ENCODE measurements at regions not wholly inside any gene's neighbourhood (a gene's known extent, or its start where the extent isn't known, plus 50 kb on each side); places are given as distances from the start of the nearest gene placed in this dataset.

DNA sequence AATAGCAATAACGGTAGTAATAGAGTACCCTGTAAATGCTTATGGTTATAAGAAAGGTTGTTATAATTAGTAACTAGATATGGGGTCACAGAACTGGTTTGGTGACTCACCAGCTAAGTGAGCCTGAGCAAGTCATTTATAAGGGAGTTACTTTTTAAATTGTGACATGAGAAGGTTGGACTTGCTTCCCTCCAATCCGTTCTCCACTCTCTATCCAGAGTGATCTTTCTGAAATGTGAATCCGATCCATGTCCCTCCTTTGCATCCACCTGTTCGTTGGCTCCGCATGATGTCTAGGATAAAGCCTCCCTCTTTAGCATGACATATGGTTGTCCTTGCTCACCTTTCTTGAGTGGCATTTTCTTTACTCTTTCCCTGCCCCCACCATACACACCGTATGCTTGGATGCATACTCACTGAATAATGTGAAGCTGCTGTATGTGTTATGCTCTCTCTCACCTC is 83.1 kb downstream of the CDC42EP3 start:
- no peak for DNase-seq (ENCODE audit: low read depth in 1 of 2, low spot score in 1 of 2)

DNA sequence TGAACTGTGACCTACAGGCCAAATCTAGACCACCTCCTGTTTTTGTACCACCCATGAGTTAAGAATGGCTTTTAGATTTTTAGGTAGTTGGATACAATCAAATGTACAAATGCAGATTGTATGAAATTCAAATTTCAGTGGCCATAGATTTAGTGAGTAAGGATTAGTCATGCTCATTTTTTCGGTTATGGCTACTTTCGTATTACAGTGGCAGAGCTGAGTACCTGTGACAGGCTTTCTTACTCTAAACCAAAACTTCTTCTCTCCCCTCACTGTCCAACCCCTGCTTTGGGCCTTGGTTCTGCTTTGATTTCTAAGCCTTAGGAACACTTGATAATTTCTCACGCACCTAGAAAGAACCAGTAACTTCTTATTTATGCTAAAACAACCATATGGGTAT is 82.1 kb downstream of the CDC42EP3 start:
- no peak for DNase-seq (ENCODE audit: low read depth in 1 of 2, low spot score in 1 of 2)

DNA sequence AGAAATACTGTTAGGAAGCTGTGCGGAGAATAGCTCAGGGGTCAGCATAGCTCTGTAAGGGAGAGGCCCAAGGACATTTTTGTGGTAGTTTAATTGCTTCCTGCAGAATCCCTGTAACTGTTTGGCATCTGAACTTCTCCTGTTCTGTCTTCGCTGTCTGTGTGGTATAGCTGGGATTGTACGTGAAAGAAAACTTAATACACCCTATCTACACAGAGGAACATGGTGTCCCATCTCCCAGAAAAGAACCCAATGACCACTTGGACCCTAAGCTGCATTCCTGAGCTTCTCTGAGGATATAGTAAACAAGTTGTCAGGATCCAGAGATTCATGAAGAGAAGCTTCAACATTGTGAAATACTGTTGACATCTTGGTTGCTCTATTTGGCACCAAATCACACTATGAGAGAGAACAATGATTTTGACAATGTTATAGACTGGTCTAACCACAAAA is 81.3 kb downstream of the CDC42EP3 start:
- DNase-seq (ENCODE audit: low read depth in 1 of 2, low spot score in 1 of 2), result no peak
